Right atrium auricular region (tissue), 2 donors: ENCODE measurements at regions not wholly inside any gene's neighbourhood (a gene's known extent, or its start where the extent isn't known, plus 50 kb on each side); places are given as distances from the start of the nearest gene placed in this dataset.

Experiments
- DNase-seq: peaks from one replicate; pipeline ENCODE4 v3.0.0-alpha.2; 2019; ENCODE audit warnings: low spot score
- H3K27ac ChIP-seq, 2 donors: fragments of 200-600 bp; sonication (generic); 1 replicate in 1 of 2; 2 replicates in 1 of 2; pipeline ENCODE4 v1.5.1; 2016 to 2019
- H3K27me3 ChIP-seq, 2 donors: fragments of 200-600 bp; sonication (generic); one replicate each; pipeline versions ENCODE4 v1.5.1 to v1.6.0; 2017 to 2019
- H3K36me3 ChIP-seq: fragments of 200-600 bp; sonication (generic); one replicate; pipeline ENCODE4 v1.5.1; 2016
- H3K4me1 ChIP-seq, 2 donors: fragments of 200-600 bp; sonication (generic); one replicate each; pipeline versions ENCODE4 v1.5.1 to v1.6.0; 2017 to 2019
- H3K4me3 ChIP-seq, 2 donors: fragments of 200-600 bp; sonication (generic); 1 replicate in 1 of 2; 2 replicates in 1 of 2; pipeline ENCODE4 v1.5.1; 2017 to 2019; ENCODE audit warnings: mild to moderate bottlenecking in 1 of 2, moderate library complexity in 1 of 2
- H3K9me3 ChIP-seq, 2 donors: fragments of 200-600 bp; sonication (generic); one replicate each; pipeline ENCODE4 v1.5.1; 2019
- TF ChIP-seq, protein P1 (sequence below), 2 donors: fragments of 200-600 bp; sonication (generic); IDR thresholded peaks; one replicate each; pipeline ENCODE4 v1.5.1; 2019; ENCODE audit warnings: antibody characterized with exemption in 2 of 2

DNA sequence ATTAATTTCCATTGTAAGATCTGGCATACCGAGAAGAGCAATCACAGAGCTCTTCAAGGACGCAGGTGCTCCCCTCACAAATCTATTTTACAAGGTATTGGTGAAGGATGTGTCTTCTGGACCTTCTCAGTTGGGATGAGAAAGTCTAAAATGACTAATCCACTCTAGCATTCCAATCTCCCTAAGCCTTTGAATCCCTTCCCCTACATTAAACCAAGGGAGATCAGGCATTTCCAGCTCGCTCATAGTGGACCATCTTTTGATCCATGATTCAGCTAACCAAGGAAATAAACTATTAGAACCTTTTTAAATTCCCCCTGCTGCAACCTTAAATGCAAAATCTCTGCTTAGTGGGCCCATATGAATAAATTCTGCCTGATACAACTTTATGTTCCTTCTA lies 95.9 kb upstream of the FBN2 start:
- no peaks in the 10 kb centered on the region for H3K27me3 ChIP-seq
- H3K9me3 ChIP-seq: no peaks in the 10 kb centered on the region
- DNase-seq: no peak
- H3K27ac ChIP-seq: no peak overlapping the region
- no peak overlapping the region for H3K4me3 ChIP-seq
- H3K4me1 ChIP-seq: no peaks in the 10 kb centered on the region
- TF ChIP-seq, protein P1, sequence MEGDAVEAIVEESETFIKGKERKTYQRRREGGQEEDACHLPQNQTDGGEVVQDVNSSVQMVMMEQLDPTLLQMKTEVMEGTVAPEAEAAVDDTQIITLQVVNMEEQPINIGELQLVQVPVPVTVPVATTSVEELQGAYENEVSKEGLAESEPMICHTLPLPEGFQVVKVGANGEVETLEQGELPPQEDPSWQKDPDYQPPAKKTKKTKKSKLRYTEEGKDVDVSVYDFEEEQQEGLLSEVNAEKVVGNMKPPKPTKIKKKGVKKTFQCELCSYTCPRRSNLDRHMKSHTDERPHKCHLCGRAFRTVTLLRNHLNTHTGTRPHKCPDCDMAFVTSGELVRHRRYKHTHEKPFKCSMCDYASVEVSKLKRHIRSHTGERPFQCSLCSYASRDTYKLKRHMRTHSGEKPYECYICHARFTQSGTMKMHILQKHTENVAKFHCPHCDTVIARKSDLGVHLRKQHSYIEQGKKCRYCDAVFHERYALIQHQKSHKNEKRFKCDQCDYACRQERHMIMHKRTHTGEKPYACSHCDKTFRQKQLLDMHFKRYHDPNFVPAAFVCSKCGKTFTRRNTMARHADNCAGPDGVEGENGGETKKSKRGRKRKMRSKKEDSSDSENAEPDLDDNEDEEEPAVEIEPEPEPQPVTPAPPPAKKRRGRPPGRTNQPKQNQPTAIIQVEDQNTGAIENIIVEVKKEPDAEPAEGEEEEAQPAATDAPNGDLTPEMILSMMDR (IDR thresholded peaks at IDR 0.05): no peak
- no peaks in the 10 kb centered on the region for H3K36me3 ChIP-seq

DNA sequence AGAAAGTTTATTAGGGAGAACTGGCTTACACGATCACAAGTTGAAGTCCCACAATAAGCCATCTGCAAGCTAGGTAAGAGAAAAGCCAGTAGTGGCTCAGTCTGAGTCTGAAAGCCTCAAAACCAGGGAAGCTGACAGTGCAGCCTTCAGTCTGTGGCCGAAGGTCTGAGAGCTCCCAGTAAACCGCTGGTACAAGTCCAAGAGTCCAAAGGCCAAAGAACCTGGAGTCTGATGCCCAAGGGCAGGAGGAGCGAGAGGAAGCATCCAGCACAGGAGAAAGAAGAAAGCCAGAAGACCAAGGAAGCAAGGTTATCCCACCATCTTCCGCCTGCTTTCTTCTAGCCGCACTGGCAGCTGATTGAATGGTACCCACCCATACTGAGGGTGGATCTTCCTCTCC lies 97.3 kb upstream of the FBN2 start:
- Histone ChIP-seq H3K27ac (no peak overlapping the region), H3K36me3 (no peaks in the 10 kb centered on the region), H3K4me3 (no peak overlapping the region), H3K9me3 (no peaks in the 10 kb centered on the region), H3K4me1 (no peaks in the 10 kb centered on the region), H3K27me3 (no peaks in the 10 kb centered on the region)
- no peak for DNase-seq
- TF ChIP-seq, protein P1 (IDR thresholded peaks at IDR 0.05): no peak

DNA sequence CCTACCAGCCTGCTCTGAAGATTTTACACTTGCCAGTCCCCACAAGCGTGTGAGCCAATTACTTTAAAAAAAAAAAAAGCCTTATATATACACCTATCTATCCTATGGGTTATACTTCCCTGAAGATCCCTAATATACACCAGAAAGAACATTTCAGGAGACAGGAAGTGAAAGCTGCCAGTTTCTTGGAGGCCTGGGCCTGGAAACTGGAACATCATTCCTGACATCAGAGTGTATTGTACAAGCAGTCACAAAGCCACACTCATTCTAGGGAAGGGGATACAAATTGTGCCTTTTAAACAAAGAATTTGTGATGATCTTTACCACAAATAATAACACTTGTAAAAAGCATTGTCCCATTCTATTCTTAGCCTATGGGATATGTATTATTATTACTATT lies 98.3 kb upstream of the FBN2 start:
- Histone ChIP-seq H3K27me3 (no peaks in the 10 kb centered on the region), H3K4me1 (no peaks in the 10 kb centered on the region), H3K4me3 (no peak overlapping the region), H3K36me3 (no peaks in the 10 kb centered on the region), H3K27ac (no peak overlapping the region), H3K9me3 (no peaks in the 10 kb centered on the region)
- DNase-seq: no peak
- TF ChIP-seq, protein P1 (IDR thresholded peaks at IDR 0.05): no peak

DNA sequence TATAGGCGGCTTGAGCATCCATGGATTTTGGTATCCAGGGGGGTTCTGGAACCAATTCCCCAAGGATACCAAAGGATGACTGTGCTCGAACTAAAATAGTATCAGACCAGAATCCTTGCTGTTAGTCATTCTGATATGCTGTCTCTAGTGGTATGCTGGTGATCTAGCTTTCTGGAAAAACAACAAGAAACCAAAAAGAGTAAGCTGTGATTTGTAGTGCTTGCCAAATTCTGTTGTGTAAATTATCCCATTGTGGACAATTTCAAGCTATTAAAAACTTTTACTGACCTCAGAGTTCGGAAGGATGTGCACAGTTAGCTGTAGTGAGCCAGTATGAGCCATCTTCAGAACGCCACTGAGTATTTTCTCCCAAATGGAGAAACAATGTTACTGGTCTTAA lies 99.0 kb upstream of the FBN2 start:
- TF ChIP-seq, protein P1 (IDR thresholded peaks at IDR 0.05): no peak

DNA sequence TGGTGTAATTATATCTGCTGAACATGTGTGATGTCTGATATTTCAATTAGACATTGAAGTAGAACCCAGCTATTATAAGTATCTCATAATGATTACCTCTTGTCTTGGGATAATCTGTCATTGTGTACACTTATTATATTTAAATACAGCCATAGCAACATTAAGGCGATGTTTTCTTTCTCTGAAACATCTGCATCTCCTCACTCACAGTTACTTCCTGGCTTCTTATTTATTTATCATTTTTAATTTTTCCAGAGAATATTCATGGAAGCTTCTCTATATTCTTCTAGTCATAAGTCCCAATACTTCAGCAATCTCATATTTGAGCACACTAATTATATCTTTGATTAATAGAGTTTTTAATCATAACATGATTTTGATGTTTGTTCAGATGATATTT lies 103.8 kb upstream of the FBN2 start:
- H3K36me3 ChIP-seq: no peaks in the 10 kb centered on the region
- no peak for DNase-seq
- no peak overlapping the region for H3K27ac ChIP-seq
- H3K27me3 ChIP-seq: no peaks in the 10 kb centered on the region
- H3K9me3 ChIP-seq: no peaks in the 10 kb centered on the region
- no peaks in the 10 kb centered on the region for H3K4me1 ChIP-seq
- H3K4me3 ChIP-seq: no peak overlapping the region
- TF ChIP-seq, protein P1 (IDR thresholded peaks at IDR 0.05): no peak

More for the DNA sequence above, 99.0 kb upstream of the FBN2 start:
- no peaks in the 10 kb centered on the region for H3K4me1 ChIP-seq
- H3K4me3 ChIP-seq: no peak overlapping the region
- no peaks in the 10 kb centered on the region for H3K36me3 ChIP-seq
- H3K27ac ChIP-seq: no peak overlapping the region
- DNase-seq: no peak
- H3K27me3 ChIP-seq: no peaks in the 10 kb centered on the region
- no peaks in the 10 kb centered on the region for H3K9me3 ChIP-seq

DNA sequence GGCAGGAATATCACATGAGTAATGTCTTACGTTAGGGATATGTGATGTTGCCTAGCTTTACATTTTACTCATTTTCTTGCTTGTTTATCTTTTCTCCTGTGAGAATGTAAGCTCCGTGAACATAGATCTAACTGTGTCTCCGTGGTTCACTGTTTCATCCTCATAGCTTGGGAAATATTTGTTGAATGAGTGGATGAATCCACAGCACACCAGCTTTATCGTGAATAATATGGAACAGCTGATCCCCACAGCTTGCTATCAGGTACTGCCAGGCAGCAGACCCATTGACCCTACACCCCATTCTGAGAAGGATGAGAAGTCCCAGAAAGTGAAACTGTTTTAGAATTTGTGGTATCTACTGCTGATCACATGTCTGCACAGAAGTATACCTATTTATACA lies 106.8 kb upstream of the FBN2 start:
- H3K9me3 ChIP-seq: no peaks in the 10 kb centered on the region
- no peak for DNase-seq
- H3K27me3 ChIP-seq: no peaks in the 10 kb centered on the region
- no peaks in the 10 kb centered on the region for H3K4me1 ChIP-seq
- TF ChIP-seq, protein P1 (IDR thresholded peaks at IDR 0.05): no peak
- no peaks in the 10 kb centered on the region for H3K36me3 ChIP-seq
- H3K4me3 ChIP-seq: no peak overlapping the region
- H3K27ac ChIP-seq: no peak overlapping the region
